PFSK-1 (cell line): ENCODE measurements at regions not wholly inside any gene's neighbourhood (a gene's known extent, or its start where the extent isn't known, plus 50 kb on each side); places are given as distances from the start of the nearest gene placed in this dataset.

Experiments
- FOXP2 ChIP-seq: optimal IDR thresholded peaks from 2 replicates; pipeline ENCODE3; 2011; ENCODE audit warnings: borderline replicate concordance, control low read depth, inconsistent platforms; ENCODE audit not compliant: insufficient read depth; ENCODE audit errors: extremely low read length, extremely low read depth
- POLR2AphosphoS5 ChIP-seq: IDR thresholded peaks from 2 replicates; pipeline ENCODE4 v1.6.1; 2012; ENCODE audit warnings: low read depth, mild to moderate bottlenecking, control low read depth, low read length, moderate library complexity
- REST ChIP-seq, 2 experiments: IDR thresholded peaks; 2 replicates each; pipeline versions ENCODE4 v1.6.1 to v1.8.0; 2011 to 2012; ENCODE audit warnings: low read depth in 2 of 2, low read length in 2 of 2, control low read depth in 1 of 2, inconsistent platforms in 1 of 2, mild to moderate bottlenecking in 1 of 2, moderate library complexity in 1 of 2; ENCODE audit not compliant: insufficient read depth in 1 of 2
- SIN3A ChIP-seq: IDR thresholded peaks from 2 replicates; pipeline ENCODE4 v1.6.1; 2012; ENCODE audit warnings: mild to moderate bottlenecking, low read length, moderate library complexity, borderline replicate concordance; ENCODE audit not compliant: insufficient read depth
- TAF1 ChIP-seq: IDR thresholded peaks from 2 replicates; pipeline ENCODE4 v1.6.1; 2012; ENCODE audit warnings: low read length, control low read depth, borderline replicate concordance; ENCODE audit not compliant: insufficient read depth

DNA sequence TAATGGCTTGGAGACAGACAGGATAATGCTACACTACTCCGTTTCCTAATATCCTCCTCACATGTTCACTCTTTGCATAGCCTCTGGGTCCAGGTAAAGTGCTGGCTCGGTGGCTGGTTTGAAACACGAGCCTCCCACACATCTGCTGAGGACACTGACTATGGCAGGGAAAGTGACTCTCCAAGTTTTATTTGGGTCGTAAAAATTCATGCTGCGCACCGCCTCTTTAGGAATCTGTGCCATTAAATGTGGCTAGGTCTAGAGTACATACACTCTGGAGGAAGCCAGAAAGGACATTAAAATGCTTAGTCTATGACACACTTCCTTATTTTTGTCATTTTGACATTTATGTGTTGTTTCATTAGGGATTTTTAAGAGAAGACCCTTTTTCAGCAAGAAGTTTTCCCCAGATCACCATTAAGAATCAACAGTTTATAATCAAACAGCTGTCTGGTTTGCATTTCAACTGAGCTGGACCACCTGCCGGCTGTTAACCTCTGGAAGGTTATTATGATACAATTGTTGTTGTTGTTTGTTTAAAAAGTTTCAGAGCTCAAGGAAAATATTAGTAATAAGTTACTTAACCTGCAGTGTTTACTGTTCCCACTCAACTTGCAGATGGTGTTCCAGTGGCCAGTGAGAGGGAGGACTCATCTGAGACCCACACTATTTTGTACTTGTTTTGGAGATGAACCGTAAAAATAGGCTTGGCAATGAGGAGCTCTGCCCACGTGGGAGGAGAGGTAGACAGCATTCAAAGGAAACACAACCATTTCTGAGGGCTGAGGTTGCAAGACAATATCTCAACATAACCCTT is 443.3 kb upstream of the MEIS1 start:
- TF ChIP-seq POLR2AphosphoS5 (no peak), REST (IDR thresholded peaks at IDR 0.05; ENCODE audit: insufficient read depth in 1 of 2, low read depth in 2 of 2, low read length in 2 of 2) (no peak), SIN3A (no peak), TAF1 (no peak), FOXP2 (no peak)

DNA sequence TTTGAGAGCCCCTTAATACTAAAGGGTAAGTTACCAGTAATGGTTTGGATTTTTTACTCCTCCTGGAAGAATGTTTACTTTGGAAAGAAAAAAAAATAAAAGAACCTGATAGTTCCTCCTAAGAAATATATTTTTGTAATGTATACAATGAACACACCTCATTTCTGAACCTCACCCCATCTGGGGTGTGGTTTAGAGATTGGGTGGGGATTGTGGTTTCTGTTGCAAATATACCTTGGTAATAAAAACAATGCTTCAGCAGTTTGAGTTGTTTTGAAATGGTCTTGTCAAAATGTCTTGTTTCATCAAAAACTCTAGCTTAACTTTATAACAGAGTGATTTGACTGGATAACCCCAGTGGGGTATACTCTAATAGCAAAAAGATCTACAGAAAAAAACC is 448.9 kb upstream of the MEIS1 start:
- TF ChIP-seq TAF1 (no peak), REST (IDR thresholded peaks at IDR 0.05; ENCODE audit: insufficient read depth in 1 of 2, low read depth in 2 of 2, low read length in 2 of 2) (no peak), POLR2AphosphoS5 (no peak), FOXP2 (no peak)

- TF ChIP-seq TAF1 (no peak), SIN3A (no peak), REST (IDR thresholded peaks at IDR 0.05; ENCODE audit: insufficient read depth in 1 of 2, low read depth in 2 of 2, low read length in 2 of 2) (no peak), FOXP2 (no peak), POLR2AphosphoS5 (no peak)
Observed at GRCh38 chr2:65980531-65980930, 454.4 kb upstream of the MEIS1 start.

- TF ChIP-seq SIN3A (no peak), REST (IDR thresholded peaks at IDR 0.05; ENCODE audit: insufficient read depth in 1 of 2, low read depth in 2 of 2, low read length in 2 of 2) (no peak), FOXP2 (no peak), TAF1 (no peak), POLR2AphosphoS5 (no peak)
Observed at GRCh38 chr2:65979446-65979845, 455.5 kb upstream of the MEIS1 start.
